D341Med (cell line): ENCODE measurements at regions not wholly inside any gene's neighbourhood (a gene's known extent, or its start where the extent isn't known, plus 50 kb on each side); places are given as distances from the start of the nearest gene placed in this dataset.
A peak's percentile ranks its signal among the peaks of the same experiment; 100 is the strongest.
"Not testable (repeated sequence)": the region's sequence is repeated elsewhere in the genome, so short reads cannot be mapped to it uniquely, and the experiment has no call there.

Experiments used
- DNase-seq: peaks from one replicate; pipeline ENCODE4 v3.0.0; 2012; ENCODE audit warnings: low spot score

- DNase-seq = no peak
Measured at GRCh38 chr5:108530706-108531105, 148.8 kb upstream of the FBXL17 start.

- DNase-seq = no peak
Measured at GRCh38 chr5:108529381-108529780, 147.5 kb upstream of the FBXL17 start.

GRCh38 chr5:108528655-108529054, 146.8 kb upstream of the FBXL17 start:
- DNase-seq = no peak

GRCh38 chr5:108524564-108524963, 142.7 kb upstream of the FBXL17 start:
- DNase-seq = no peak

DNA sequence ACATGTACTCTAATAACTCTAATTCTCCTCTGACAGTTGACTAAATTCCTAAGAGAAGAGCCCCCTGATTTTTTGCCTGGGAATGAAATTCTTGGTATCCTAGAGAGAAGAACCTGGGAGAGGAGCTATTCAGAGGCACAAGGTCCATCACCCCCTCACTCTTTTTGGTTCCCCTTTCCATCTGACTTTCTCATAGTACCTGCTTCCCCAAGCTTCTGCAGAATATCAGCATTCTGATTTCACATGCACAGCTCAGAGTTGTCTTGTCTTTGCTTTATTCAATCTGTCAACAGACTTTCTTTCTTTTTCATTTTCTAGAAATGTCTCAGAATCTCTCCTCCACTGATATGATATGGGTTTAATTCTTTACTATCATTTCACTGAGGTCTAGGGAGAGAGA, 141.5 kb upstream of the FBXL17 start:
- no peak for DNase-seq

DNA sequence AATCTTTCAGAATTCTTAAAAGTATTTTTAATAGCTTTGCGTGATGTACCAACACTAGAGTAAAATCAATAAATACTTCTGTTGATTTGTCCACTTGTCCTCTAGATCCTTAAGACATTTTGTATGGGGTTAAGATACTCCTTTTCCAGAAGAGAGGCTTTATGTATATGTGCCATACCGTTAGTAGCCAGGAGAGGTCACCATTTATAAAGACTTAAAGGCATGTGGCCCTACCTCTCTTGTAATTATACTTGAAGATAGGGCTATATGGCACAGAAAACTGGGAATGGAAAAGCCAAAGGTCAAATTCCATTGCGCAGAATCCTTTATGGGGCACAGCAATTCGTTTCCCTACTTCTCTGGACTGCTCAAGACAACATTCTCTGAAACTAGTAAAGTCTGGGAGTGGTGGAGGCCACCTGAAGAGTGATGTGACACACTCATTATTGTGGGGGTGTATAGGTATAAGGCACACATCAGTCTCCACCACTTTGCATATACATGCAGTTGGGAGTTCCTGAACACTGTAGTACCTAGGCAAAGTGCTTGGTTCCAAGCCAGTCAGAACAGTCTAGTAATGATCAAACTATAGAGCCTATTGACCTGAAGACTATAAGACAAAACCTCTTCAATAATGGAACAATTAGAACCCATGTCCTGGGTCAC, 140.1 kb upstream of the FBXL17 start:
- peak; percentile 54 for DNase-seq

DNA sequence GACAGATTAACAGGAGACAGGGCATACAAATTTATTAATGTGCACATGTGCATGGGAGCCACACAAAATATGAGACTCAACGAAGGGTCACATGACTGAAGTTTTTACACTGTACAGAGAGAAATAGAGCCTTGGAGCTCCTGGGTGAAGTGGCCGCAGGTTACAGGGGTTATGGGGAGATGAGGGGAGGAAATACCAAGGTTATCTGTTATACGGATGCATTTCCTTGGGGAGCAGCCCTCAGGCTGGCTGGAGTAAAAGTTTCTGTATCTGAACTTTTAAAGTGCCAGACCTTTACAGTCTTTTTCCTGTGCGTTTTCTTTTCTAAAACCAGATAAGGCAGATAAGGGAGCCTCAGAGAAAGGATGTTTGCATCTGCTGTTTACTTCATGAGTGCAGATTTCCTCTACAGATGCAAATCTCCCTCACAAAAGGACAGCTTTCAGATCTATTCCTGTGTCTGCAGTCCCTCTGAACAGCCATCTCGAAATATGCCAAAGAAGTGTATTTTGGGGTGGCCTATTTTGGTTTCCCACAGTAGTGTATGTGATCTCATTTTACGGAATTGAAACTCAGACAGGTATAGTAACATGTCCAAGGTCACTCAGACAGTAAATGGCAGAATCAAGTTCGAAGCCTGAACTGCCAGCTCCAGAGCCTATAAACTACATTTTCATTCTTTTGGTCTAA, 139.3 kb upstream of the FBXL17 start:
- DNase-seq = no peak

- no peak for DNase-seq
Measured at GRCh38 chr5:108516785-108517184, 134.9 kb upstream of the FBXL17 start.

DNA sequence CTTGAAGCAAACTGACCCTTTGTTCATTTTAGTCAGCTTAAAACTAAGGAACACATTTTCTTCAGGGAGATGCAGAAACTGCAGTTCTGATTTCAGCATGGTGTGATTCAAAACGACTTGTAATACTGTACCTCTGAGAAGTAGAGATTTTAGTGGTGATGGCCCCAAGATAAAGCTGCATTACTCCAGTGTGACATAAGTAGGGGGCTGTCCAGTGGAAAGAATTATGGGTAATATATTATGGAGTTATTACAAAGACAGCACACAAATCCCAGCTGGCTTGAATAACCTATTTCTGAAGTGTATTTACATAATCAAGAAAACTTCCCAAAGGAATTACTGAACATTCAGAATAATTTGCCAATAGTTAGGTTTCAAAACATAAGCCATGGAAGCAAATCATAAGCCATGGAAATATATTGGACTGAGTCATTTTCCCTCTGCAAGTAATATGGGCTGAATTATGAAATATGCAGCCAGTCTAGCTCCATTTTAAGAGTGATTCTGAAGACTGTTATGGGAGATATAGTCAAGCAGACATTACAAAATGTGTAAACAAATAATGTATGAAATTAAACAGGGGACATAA, 133.7 kb upstream of the FBXL17 start:
- no peak for DNase-seq

DNA sequence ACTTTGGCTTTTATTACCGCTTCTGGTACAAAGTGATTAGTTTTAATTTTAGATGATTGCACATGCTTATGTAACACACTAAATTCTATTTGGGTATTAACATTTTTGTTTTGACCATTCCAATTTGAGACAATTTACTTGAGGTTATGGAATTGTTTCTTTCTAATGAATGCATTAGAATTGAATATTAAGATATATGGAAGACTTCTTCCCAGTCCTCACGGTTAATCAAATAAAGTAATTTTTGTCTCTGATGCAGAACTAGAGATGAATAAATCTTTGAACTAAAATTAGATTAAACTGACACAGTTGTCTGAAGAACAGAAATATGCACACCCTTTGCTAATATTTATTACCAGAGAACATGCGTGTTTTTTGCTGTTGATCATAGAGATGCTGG, 127.1 kb upstream of the FBXL17 start:
- no peak for DNase-seq

GRCh38 chr5:108507631-108508030, 125.7 kb upstream of the FBXL17 start:
- no peak for DNase-seq

- DNase-seq = no peak
Measured at GRCh38 chr5:108505608-108506007, 123.7 kb upstream of the FBXL17 start.

- no peak for DNase-seq
Measured at GRCh38 chr5:108504974-108505373, 123.1 kb upstream of the FBXL17 start.

GRCh38 chr5:108503986-108504385, 122.1 kb upstream of the FBXL17 start:
- no peak for DNase-seq

- not testable (repeated sequence) for DNase-seq
Measured at GRCh38 chr5:108495615-108496014, 113.7 kb upstream of the FBXL17 start.

DNA sequence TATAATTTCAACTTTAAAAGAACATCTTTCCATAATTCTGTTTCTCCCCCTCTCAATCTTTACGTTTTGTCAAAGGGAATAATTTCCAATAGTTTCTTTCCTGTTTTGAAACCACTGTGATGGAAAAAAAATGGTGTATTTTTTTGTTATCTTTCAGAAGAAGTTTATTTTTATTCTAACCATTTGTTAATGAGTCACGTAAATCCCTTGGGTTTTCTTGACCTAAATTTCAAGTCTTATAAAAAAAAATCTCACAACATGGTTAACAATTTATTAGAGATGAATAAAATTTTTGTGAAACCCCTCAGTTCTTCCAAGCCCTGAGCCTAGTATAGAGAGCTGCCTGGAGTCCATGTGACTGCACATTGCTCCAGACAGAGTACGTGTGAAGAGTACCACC, 106.1 kb upstream of the FBXL17 start:
- no peak for DNase-seq

- no peak for DNase-seq
Measured at GRCh38 chr5:108484035-108484434, 102.1 kb upstream of the FBXL17 start.

- peak; percentile 45 for DNase-seq
Measured at GRCh38 chr5:108481355-108481931, 99.5 kb upstream of the FBXL17 start.

GRCh38 chr5:108472237-108472636, 90.3 kb upstream of the FBXL17 start:
- DNase-seq = no peak

DNA sequence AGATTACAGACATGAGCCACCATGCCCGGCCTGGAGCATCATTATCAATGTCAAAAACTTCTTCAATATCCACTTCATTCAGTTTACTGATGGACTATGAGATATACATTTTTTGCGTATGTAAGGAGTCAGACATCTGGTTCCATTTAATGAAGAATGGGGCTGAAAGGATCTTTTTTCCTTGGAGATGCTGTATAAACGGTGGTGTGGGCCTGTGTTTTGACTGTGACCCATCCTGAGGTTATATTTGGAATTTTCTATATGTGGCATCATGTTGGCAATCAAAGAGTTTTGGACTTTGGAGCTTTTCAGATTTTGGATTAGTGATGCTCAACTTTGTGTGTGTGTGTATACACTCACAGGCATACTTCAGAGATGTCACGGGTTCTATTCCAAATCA, 85.7 kb upstream of the FBXL17 start:
- DNase-seq = no peak

- DNase-seq = no peak
Measured at GRCh38 chr5:108461628-108462367, 79.9 kb upstream of the FBXL17 start.

- no peak for DNase-seq
Measured at GRCh38 chr5:108459769-108460168, 77.9 kb upstream of the FBXL17 start.

GRCh38 chr5:108451269-108451668, 69.4 kb upstream of the FBXL17 start:
- DNase-seq = no peak
